Gastroesophageal sphincter (tissue), 3 donors: ENCODE measurements at regions not wholly inside any gene's neighbourhood (a gene's known extent, or its start where the extent isn't known, plus 50 kb on each side); places are given as distances from the start of the nearest gene placed in this dataset.

Experiments
- CTCF ChIP-seq, 4 experiments: fragments of 200-600 bp in 2 of 4; fragments of 450-650 bp in 2 of 4; sonication (generic) in 1 of 4; IDR thresholded peaks; one replicate each; pipeline ENCODE4 v1.5.1; 2017 to 2019; ENCODE audit warnings: antibody characterized with exemption in 4 of 4, mild to moderate bottlenecking in 2 of 4, moderate library complexity in 2 of 4
- POLR2A ChIP-seq, 2 donors: fragments of 450-650 bp; IDR thresholded peaks; one replicate each; pipeline ENCODE4 v1.6.1; 2017; ENCODE audit warnings: antibody characterized with exemption in 2 of 2, mild to moderate bottlenecking in 2 of 2, moderate library complexity in 1 of 2

GRCh38 chr12:70045036-70045435, 198.2 kb upstream of the CNOT2 start:
- TF ChIP-seq CTCF (IDR thresholded peaks at IDR 0.05) (no peak), POLR2A (IDR thresholded peaks at IDR 0.05) (no peak)
